GM21737 (cell line): ENCODE measurements at regions not wholly inside any gene's neighbourhood (a gene's known extent, or its start where the extent isn't known, plus 50 kb on each side); places are given as distances from the start of the nearest gene placed in this dataset.
"Not testable (repeated sequence)": the region's sequence is repeated elsewhere in the genome, so short reads cannot be mapped to it uniquely, and the experiment has no call there.

Experiments used
- ATAC-seq: cut with Tn5 transposase; IDR thresholded peaks from one replicate; pipeline ENCODE4 v1.9.1; 2021; ENCODE audit warnings: mild to moderate bottlenecking, moderate library complexity; ENCODE audit not compliant: unreplicated experiment

- no peak for ATAC-seq
Observed at GRCh38 chr6:16832721-16833120, 71.5 kb upstream of the ATXN1 start.

- no peak for ATAC-seq
Observed at GRCh38 chr6:16832043-16832567, 70.8 kb upstream of the ATXN1 start.

GRCh38 chr6:16831136-16831535, 69.9 kb upstream of the ATXN1 start:
- ATAC-seq, result no peak

- no peak for ATAC-seq
Observed at GRCh38 chr6:16828058-16828457, 66.8 kb upstream of the ATXN1 start.

- no peak for ATAC-seq
Observed at GRCh38 chr6:16827627-16828026, 66.4 kb upstream of the ATXN1 start.

- ATAC-seq, result no peak
Observed at GRCh38 chr6:16825784-16826183, 64.5 kb upstream of the ATXN1 start.

GRCh38 chr6:16824845-16825685, 63.8 kb upstream of the ATXN1 start:
- ATAC-seq, result no peak

- no peak for ATAC-seq
Observed at GRCh38 chr6:16823718-16824352, 62.6 kb upstream of the ATXN1 start.

GRCh38 chr6:16822975-16823717, 61.9 kb upstream of the ATXN1 start:
- no peak for ATAC-seq

GRCh38 chr6:16822529-16822928, 61.3 kb upstream of the ATXN1 start:
- no peak for ATAC-seq

- no peak for ATAC-seq
Observed at GRCh38 chr6:16821834-16822264, 60.6 kb upstream of the ATXN1 start.

- ATAC-seq, result not testable (repeated sequence)
Observed at GRCh38 chr6:16820262-16820661, 59.0 kb upstream of the ATXN1 start.

- ATAC-seq, result no peak
Observed at GRCh38 chr6:16819752-16820151, 58.5 kb upstream of the ATXN1 start.

GRCh38 chr6:16818992-16819626, 57.8 kb upstream of the ATXN1 start:
- no peak for ATAC-seq

- no peak for ATAC-seq
Observed at GRCh38 chr6:16817594-16817993, 56.3 kb upstream of the ATXN1 start.

- no peak for ATAC-seq
Observed at GRCh38 chr6:16816891-16817290, 55.6 kb upstream of the ATXN1 start.

- ATAC-seq, result no peak
Observed at GRCh38 chr6:16812993-16813392, 51.7 kb upstream of the ATXN1 start.

GRCh38 chr6:16811277-16811979, 50.2 kb upstream of the ATXN1 start:
- ATAC-seq, result no peak
